OCI-LY3 (cell line): ENCODE measurements at regions not wholly inside any gene's neighbourhood (a gene's known extent, or its start where the extent isn't known, plus 50 kb on each side); places are given as distances from the start of the nearest gene placed in this dataset.

ENCODE experiments used
- CTCF ChIP-seq: fragments of 200-600, 300-600 bp; sonication (generic); IDR thresholded peaks from 2 replicates; pipeline ENCODE4 v1.5.1; 2014; ENCODE audit warnings: antibody characterized with exemption, low read length, low read depth
- EZH2phosphoT487 ChIP-seq: fragments of 200-600 bp; shearing (Covaris generic); IDR thresholded peaks from 2 replicates; pipeline ENCODE4 v1.6.1; 2018; ENCODE audit warnings: antibody characterized with exemption, mixed run types, low read depth

- no peak for TF ChIP-seq CTCF
- no peak for TF ChIP-seq EZH2phosphoT487
Measured at GRCh38 chr15:45948181-45948621, 313.4 kb downstream of the SQOR start.
